ENCODE measurements at regions not wholly inside any gene's neighbourhood (a gene's known extent, or its start where the extent isn't known, plus 50 kb on each side); places are given as distances from the start of the nearest gene placed in this dataset.

GRCh38 chr14:26130690-26131089, 467.1 kb downstream of the NOVA1 start:
- H3K27me3 ChIP-seq (ENCODE audit: insufficient read depth, insufficient read length): no peaks in the 10 kb centered on the region
- no peaks in the 10 kb centered on the region for H3K9me3 ChIP-seq (ENCODE audit: insufficient read depth, low read length)
- H3K36me3 ChIP-seq (ENCODE audit: insufficient read depth, insufficient read length, low read length): no peaks in the 10 kb centered on the region
- no peak overlapping the region for H3K4me3 ChIP-seq (ENCODE audit: insufficient read length, low read depth)
- no peak for DNase-seq (ENCODE audit: low read depth, low spot score)
- no peaks in the 10 kb centered on the region for H3K4me1 ChIP-seq (ENCODE audit: insufficient read depth, insufficient read length)
- TF ChIP-seq YY1 (IDR thresholded peaks at IDR 0.05; ENCODE audit: insufficient read depth, insufficient read length) (no peak), SUZ12 (IDR thresholded peaks at IDR 0.05; ENCODE audit: extremely low read depth, insufficient read depth, insufficient read length) (no peak), ZNF274 (IDR thresholded peaks at IDR 0.05; ENCODE audit: low read depth, low read length) (no peak)
- H3K9ac ChIP-seq (ENCODE audit: insufficient read length, low read depth): no peak overlapping the region

- Histone ChIP-seq H3K4me1 (ENCODE audit: insufficient read depth, insufficient read length) (no peaks in the 10 kb centered on the region), H3K36me3 (ENCODE audit: insufficient read depth, insufficient read length, low read length) (no peaks in the 10 kb centered on the region), H3K9ac (ENCODE audit: insufficient read length, low read depth) (no peak overlapping the region), H3K4me3 (ENCODE audit: insufficient read length, low read depth) (no peak overlapping the region), H3K27me3 (ENCODE audit: insufficient read depth, insufficient read length) (no peaks in the 10 kb centered on the region), H3K9me3 (ENCODE audit: insufficient read depth, low read length) (no peaks in the 10 kb centered on the region)
- TF ChIP-seq YY1 (IDR thresholded peaks at IDR 0.05; ENCODE audit: insufficient read depth, insufficient read length) (no peak), SUZ12 (IDR thresholded peaks at IDR 0.05; ENCODE audit: extremely low read depth, insufficient read depth, insufficient read length) (no peak), ZNF274 (IDR thresholded peaks at IDR 0.05; ENCODE audit: low read depth, low read length) (no peak)
- DNase-seq (ENCODE audit: low read depth, low spot score): no peak
Measured at GRCh38 chr14:26128931-26129671, 468.7 kb downstream of the NOVA1 start.

- H3K27me3 ChIP-seq (ENCODE audit: insufficient read depth, insufficient read length): no peaks in the 10 kb centered on the region
- TF ChIP-seq YY1 (IDR thresholded peaks at IDR 0.05; ENCODE audit: insufficient read depth, insufficient read length) (no peak), ZNF274 (IDR thresholded peaks at IDR 0.05; ENCODE audit: low read depth, low read length) (no peak), SUZ12 (IDR thresholded peaks at IDR 0.05; ENCODE audit: extremely low read depth, insufficient read depth, insufficient read length) (no peak)
- no peaks in the 10 kb centered on the region for H3K4me1 ChIP-seq (ENCODE audit: insufficient read depth, insufficient read length)
- no peaks in the 10 kb centered on the region for H3K9me3 ChIP-seq (ENCODE audit: insufficient read depth, low read length)
- no peak for DNase-seq (ENCODE audit: low read depth, low spot score)
- no peak overlapping the region for H3K4me3 ChIP-seq (ENCODE audit: insufficient read length, low read depth)
- no peaks in the 10 kb centered on the region for H3K36me3 ChIP-seq (ENCODE audit: insufficient read depth, insufficient read length, low read length)
- no peak overlapping the region for H3K9ac ChIP-seq (ENCODE audit: insufficient read length, low read depth)
Measured at GRCh38 chr14:26124896-26125438, 472.9 kb downstream of the NOVA1 start.

- Histone ChIP-seq H3K9ac (ENCODE audit: insufficient read length, low read depth) (no peak overlapping the region), H3K4me1 (ENCODE audit: insufficient read depth, insufficient read length) (no peaks in the 10 kb centered on the region), H3K27me3 (ENCODE audit: insufficient read depth, insufficient read length) (no peaks in the 10 kb centered on the region), H3K36me3 (ENCODE audit: insufficient read depth, insufficient read length, low read length) (no peaks in the 10 kb centered on the region), H3K9me3 (ENCODE audit: insufficient read depth, low read length) (no peaks in the 10 kb centered on the region), H3K4me3 (ENCODE audit: insufficient read length, low read depth) (no peak overlapping the region)
- TF ChIP-seq SUZ12 (IDR thresholded peaks at IDR 0.05; ENCODE audit: extremely low read depth, insufficient read depth, insufficient read length): no peak
- TF ChIP-seq YY1 (IDR thresholded peaks at IDR 0.05; ENCODE audit: insufficient read depth, insufficient read length): no peak
- no peak for TF ChIP-seq ZNF274 (IDR thresholded peaks at IDR 0.05; ENCODE audit: low read depth, low read length)
- no peak for DNase-seq (ENCODE audit: low read depth, low spot score)
Measured at GRCh38 chr14:26123459-26123858, 474.4 kb downstream of the NOVA1 start.

DNA sequence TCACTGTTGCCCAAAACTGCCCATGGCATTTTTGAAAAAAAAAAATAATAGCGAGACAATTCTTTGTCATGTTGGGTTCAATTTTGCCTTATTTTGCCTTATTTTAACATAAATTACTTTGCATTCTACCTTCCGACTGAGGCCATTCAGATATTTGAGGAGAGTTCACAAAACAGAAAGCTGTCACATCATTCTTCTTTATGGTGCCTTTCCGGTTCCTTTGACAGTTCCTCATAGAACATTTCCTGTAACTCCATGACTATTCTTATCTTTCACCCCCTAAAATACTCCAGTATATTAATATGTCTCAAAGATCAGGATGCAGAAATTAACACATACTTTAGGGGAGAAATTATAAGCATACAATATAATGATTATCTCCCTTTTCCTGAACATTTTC, 476.7 kb downstream of the NOVA1 start:
- Histone ChIP-seq H3K36me3 (ENCODE audit: insufficient read depth, insufficient read length, low read length) (no peaks in the 10 kb centered on the region), H3K4me1 (ENCODE audit: insufficient read depth, insufficient read length) (no peaks in the 10 kb centered on the region), H3K9me3 (ENCODE audit: insufficient read depth, low read length) (no peaks in the 10 kb centered on the region), H3K4me3 (ENCODE audit: insufficient read length, low read depth) (no peak overlapping the region), H3K9ac (ENCODE audit: insufficient read length, low read depth) (no peak overlapping the region), H3K27me3 (ENCODE audit: insufficient read depth, insufficient read length) (no peaks in the 10 kb centered on the region)
- TF ChIP-seq YY1 (IDR thresholded peaks at IDR 0.05; ENCODE audit: insufficient read depth, insufficient read length) (no peak), SUZ12 (IDR thresholded peaks at IDR 0.05; ENCODE audit: extremely low read depth, insufficient read depth, insufficient read length) (no peak), ZNF274 (IDR thresholded peaks at IDR 0.05; ENCODE audit: low read depth, low read length) (no peak)
- DNase-seq (ENCODE audit: low read depth, low spot score): no peak

- H3K9ac ChIP-seq (ENCODE audit: insufficient read length, low read depth): no peak overlapping the region
- no peaks in the 10 kb centered on the region for H3K27me3 ChIP-seq (ENCODE audit: insufficient read depth, insufficient read length)
- TF ChIP-seq SUZ12 (IDR thresholded peaks at IDR 0.05; ENCODE audit: extremely low read depth, insufficient read depth, insufficient read length) (no peak), ZNF274 (IDR thresholded peaks at IDR 0.05; ENCODE audit: low read depth, low read length) (no peak), YY1 (IDR thresholded peaks at IDR 0.05; ENCODE audit: insufficient read depth, insufficient read length) (no peak)
- no peak for DNase-seq (ENCODE audit: low read depth, low spot score)
- no peaks in the 10 kb centered on the region for H3K4me1 ChIP-seq (ENCODE audit: insufficient read depth, insufficient read length)
- H3K9me3 ChIP-seq (ENCODE audit: insufficient read depth, low read length): no peaks in the 10 kb centered on the region
- H3K4me3 ChIP-seq (ENCODE audit: insufficient read length, low read depth): no peak overlapping the region
- H3K36me3 ChIP-seq (ENCODE audit: insufficient read depth, insufficient read length, low read length): no peaks in the 10 kb centered on the region
Measured at GRCh38 chr14:26113911-26114640, 483.8 kb downstream of the NOVA1 start.

DNA sequence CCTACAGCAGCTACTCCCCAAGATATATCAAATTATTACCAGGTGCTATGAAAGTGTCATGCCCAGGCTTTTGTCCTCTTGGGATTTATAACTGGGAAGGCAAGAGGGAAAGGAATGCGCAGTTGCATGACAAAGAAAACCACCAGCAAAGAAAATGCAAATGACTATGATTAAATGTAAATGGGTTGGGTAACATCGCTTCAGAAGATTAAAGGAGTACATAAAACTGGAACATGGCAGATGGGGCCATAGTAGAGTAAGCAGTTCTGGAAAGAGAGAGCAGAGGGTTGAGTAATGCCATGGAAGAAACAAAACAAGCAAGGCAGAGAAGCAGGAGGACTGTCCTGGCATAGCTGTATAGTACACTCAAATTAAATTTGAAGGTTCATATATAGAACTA, 493.1 kb downstream of the NOVA1 start:
- H3K4me3 ChIP-seq (ENCODE audit: insufficient read length, low read depth): no peak overlapping the region
- H3K36me3 ChIP-seq (ENCODE audit: insufficient read depth, insufficient read length, low read length): no peaks in the 10 kb centered on the region
- H3K9ac ChIP-seq (ENCODE audit: insufficient read length, low read depth): no peak overlapping the region
- H3K27me3 ChIP-seq (ENCODE audit: insufficient read depth, insufficient read length): no peaks in the 10 kb centered on the region
- TF ChIP-seq ZNF274 (IDR thresholded peaks at IDR 0.05; ENCODE audit: low read depth, low read length): no peak
- no peak for TF ChIP-seq YY1 (IDR thresholded peaks at IDR 0.05; ENCODE audit: insufficient read depth, insufficient read length)
- TF ChIP-seq SUZ12 (IDR thresholded peaks at IDR 0.05; ENCODE audit: extremely low read depth, insufficient read depth, insufficient read length): no peak
- H3K4me1 ChIP-seq (ENCODE audit: insufficient read depth, insufficient read length): no peaks in the 10 kb centered on the region
- no peaks in the 10 kb centered on the region for H3K9me3 ChIP-seq (ENCODE audit: insufficient read depth, low read length)
- DNase-seq (ENCODE audit: low read depth, low spot score): no peak
